IPS-NIHi7 (cell line): ENCODE measurements at regions not wholly inside any gene's neighbourhood (a gene's known extent, or its start where the extent isn't known, plus 50 kb on each side); places are given as distances from the start of the nearest gene placed in this dataset.
"Not testable (repeated sequence)": the region's sequence is repeated elsewhere in the genome, so short reads cannot be mapped to it uniquely, and the experiment has no call there.

Source experiments
- DNase-seq: peaks from one replicate; pipeline ENCODE4 v3.0.0; 2012; ENCODE audit warnings: mixed read lengths; ENCODE audit errors: extremely low spot score

- DNase-seq, result no peak
Observed at GRCh38 chr2:49804111-49804510, 649.8 kb upstream of the FSHR start.

DNA sequence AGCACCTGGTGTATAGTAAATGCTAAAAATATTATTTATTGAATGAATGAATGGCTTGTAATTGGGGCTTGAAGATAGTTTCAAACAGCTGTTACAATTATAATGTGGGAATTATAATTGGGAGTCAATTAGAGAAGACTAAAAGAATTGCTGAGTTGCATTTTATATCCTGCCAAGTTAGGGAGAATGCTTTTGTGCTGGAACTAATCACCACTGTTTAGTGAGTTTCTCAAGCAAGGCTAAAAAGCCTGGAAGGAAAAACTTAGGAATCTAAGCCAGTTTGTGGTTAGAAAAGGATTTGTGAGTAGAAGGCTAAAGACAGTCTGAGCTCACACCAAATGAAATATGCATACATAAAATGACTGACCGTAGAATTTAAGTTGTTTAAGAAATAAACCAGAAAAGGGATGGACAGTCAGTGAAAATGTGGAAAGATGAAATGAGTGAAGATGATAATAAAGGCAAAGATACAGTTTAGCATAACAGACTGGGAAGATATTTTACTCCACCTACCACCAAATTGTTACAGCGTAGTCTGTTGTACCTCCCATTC is 647.7 kb upstream of the FSHR start:
- DNase-seq, result no peak

DNA sequence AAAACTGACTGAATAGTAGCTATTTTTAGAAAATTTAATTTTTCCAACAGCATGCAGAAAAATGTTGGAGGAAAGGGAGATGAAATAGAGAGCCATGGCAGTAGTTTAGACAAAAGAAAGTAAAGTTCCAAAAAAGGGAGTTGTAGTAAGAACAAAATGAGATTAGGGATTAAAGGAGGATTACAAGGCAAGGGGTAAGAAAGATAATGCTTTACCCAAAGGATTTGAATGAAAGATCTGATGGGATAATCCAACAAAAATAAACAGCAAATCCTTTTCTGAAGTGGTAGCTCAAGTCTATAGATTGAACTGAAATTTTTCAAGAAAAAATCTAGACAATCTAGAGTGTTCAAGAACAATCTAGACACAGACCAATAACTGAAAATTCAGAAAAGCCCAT is 644.3 kb upstream of the FSHR start:
- no peak for DNase-seq

DNA sequence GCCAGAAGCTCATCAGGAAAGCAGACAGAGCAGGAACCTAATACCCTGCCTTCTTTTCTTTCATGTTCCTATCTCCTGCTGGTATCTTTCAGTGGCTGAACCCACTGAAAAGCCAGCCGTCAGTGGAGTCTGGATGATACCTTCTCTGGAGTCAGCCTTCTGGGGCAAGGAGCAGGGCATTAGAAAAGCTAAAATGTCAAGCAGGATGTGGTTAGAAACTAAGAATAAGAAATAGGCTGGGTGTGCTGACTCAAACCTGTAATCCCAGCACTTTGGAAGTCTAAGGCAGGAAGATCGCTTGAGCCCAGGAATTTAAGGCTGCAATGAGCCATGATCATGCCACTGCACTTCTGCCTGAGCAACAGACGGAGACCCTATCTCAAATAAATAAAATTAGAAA is 642.0 kb upstream of the FSHR start:
- peak; percentile 10 for DNase-seq

DNA sequence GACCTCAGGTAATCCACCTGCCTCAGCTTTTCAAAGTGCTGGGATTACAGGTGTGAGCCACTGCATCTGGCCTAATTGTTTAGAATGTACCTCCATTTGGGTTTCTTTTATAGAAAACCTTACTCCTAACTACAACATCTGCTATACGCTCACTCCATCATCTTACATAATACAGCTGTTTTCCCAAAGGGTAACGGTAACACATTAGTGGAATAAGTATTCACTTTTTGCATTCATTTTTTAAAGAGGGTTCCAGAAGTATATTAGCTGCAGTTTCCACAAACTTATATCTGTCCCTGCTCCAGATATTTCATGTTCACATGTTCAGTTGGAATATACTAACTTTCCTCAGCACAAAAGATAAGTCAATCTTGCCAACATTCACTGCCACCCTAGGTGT is 640.1 kb upstream of the FSHR start:
- DNase-seq, result no peak

DNA sequence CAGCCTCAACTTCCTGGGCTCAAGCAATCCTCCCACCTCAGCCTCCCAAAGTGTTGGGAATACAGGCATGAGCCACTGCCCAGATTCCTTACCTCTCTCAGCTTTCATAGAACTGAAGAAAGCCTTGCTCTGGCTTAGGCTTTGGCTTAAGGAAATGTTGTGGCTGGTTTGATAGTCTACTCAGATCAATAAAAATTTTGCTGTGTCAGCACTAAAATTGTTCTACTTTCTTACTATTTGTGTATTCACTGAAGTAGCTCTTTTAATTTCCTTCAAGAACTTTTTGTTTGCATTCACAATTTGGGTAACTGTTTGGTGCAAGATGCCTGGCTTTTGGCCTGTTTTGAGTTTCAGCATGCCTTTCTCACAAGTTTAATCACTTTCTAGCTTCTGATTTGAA is 634.0 kb upstream of the FSHR start:
- no peak for DNase-seq

DNA sequence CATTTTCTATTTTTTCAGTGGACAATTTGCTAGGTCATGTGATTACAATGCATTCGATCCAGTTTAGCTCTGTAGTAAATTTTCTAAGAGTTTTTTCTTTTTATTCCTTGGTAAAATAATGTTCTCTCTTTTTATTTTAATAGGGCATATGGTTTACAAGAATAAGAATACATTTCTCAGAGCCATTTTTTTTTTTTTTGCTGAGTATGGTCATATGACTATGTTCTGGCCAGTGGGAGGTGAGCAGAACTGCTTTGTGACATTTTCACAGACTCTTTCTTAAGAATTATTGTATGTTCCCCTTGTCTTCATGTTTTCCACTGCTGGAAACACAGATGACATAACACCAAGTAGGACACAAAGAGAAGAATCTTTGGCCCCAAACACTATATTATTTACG is 626.6 kb upstream of the FSHR start:
- no peak for DNase-seq

GRCh38 chr2:49772299-49772970 is 618.1 kb upstream of the FSHR start:
- no peak for DNase-seq

DNA sequence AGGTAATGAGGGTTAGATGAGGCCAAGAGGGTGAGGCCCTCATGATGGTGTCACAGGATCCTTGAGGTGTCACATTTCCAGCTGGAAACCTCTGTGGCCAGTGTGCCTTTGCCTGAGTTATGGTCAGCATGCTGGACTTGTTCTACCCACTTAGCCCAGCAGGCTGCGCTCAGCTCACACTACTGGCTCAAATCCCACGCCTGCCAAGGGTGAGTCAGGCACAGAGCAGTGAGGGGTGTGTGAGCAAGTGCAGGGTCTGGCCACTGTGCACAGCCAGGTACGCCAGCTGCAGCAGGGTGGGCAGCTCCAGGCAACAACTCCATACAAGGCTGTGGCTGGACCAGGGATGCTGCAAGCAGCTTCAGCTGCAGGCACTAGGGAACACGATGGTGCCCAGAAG is 616.6 kb upstream of the FSHR start:
- DNase-seq, result peak; percentile 69

- DNase-seq, result no peak
Observed at GRCh38 chr2:49767316-49767715, 613.0 kb upstream of the FSHR start.

GRCh38 chr2:49755777-49756176 is 601.5 kb upstream of the FSHR start:
- no peak for DNase-seq

GRCh38 chr2:49754381-49754780 is 600.1 kb upstream of the FSHR start:
- no peak for DNase-seq

GRCh38 chr2:49753344-49753985 is 599.1 kb upstream of the FSHR start:
- DNase-seq, result peak; percentile 26

GRCh38 chr2:49737606-49738005 is 583.3 kb upstream of the FSHR start:
- DNase-seq, result no peak

GRCh38 chr2:49732924-49733323 is 578.6 kb upstream of the FSHR start:
- not testable (repeated sequence) for DNase-seq

- no peak for DNase-seq
Observed at GRCh38 chr2:49719241-49719640, 564.9 kb upstream of the FSHR start.

DNA sequence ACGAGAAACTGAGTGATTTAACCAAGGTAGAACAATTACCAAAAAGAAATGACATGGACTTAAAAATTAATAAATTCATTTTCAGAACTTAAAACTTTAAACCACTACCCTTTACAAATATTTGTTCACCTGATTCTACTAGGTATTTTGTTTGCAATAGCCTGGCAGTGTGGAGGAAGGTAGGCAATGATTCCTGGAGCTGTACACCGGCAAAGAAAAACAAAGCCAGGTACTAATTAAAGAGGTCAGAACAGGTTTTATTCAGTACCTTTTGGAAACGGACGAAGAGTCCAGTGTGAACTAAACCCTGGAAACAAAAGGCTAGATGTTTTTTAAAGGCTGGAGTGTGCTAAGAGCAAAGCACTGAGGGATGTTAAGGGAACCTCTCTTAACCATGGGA is 561.3 kb upstream of the FSHR start:
- DNase-seq, result no peak

DNA sequence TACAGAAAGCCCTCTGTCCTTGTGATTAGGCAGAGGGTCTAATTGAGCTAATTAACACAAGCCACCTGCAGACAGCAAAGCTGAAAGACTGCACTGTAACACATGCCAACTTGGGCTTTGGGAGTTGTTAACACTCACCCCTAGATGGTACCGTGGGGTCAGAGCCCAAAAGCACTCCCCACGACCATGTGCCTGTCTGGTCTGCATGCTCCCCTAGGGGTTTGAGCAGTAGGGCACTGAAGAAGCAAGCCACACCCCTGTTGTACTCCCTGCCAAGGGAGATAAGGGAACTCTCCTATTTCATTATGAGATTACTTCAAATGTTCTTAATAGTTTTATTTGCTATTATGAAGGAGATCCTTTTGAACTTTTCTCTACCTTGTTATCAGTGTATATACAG is 560.1 kb upstream of the FSHR start:
- DNase-seq, result no peak

DNA sequence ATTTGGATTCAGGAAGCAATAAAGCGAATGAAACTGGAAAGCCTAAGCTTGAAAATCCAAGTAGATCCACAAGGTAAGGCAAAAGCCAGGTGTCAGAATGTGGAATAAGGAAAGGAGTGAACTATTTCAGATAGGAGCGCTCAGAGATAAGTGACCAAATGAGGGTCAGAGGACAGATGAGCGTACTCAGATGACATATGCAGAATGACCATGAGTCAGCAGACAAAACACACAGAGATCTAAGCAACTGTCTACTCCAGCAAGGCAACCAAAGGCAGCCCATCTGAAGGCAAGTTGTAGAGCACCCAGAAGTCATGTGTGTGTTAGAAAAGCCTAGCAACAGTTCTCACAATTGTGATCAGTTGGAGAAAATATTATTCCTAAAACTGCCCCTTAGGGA is 548.4 kb upstream of the FSHR start:
- DNase-seq, result no peak

DNA sequence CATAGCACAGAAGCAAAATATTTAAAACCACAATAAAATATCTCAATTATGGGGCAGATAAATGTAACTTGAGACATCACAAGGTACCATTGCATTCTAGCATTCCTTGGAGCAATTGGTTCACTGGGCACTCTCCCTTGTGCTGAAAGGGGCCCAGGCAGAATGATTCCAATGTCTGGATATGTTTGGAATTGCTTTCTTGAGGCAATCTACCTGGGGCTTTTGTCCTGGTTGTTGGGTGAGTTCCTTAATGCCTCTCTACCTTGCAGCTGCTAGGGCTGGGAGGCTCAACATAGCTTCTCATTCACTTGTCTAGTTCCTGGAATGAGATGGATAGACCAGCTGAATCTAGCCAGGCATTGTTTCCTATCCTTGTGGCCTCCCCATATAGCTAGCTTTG is 539.6 kb upstream of the FSHR start:
- no peak for DNase-seq

DNA sequence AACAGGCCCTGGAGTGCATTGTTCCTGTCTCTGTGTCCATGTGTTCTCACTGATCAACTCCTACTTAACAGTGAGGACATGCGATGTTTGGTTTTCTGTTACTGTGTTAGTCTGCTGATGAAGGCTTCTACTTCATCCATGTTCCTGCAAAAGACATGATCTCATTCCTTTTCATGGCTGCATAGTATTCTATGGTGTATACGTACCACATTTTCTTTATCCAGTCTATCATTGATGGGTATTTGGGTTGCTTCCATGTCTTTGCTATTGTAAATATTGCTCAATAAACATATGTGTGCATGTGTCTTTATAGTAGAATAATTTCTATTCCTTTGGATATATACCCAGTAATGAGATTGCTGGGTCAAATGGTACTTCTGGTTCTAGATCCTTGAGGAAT is 537.7 kb upstream of the FSHR start:
- not testable (repeated sequence) for DNase-seq

DNA sequence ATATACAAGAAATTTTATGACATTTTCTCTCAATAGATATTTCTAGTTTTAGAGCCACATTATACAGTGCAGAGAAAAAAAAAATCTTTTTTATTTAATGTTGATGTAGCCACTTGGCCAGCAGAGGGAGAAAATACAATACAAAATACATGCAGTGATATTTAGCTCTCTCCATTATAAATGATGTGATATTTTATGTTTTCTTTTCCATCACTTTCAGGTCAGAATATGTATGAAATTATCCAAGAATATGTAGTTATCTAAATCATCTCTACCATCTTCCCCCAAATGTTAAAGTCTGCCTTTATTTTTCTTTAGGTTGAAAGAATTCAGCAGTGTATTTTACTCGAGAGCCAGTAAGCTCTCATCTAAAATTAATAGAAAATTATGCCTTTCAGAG is 533.6 kb upstream of the FSHR start:
- no peak for DNase-seq

- DNase-seq, result no peak
Observed at GRCh38 chr2:49686897-49687442, 532.7 kb upstream of the FSHR start.
